ENCODE measurements at regions not wholly inside any gene's neighbourhood (a gene's known extent, or its start where the extent isn't known, plus 50 kb on each side); places are given as distances from the start of the nearest gene placed in this dataset.

- TF ChIP-seq DBP (CRISPR knock-in tag; IDR thresholded peaks at IDR 0.05; ENCODE audit: not compliant biosample characterization) (no peak), PHF20 (CRISPR knock-in tag; IDR thresholded peaks at IDR 0.05) (no peak)
Observed at GRCh38 chrX:28321286-28321685, 266.0 kb upstream of the IL1RAPL1 start (continued).

- Histone ChIP-seq H3K4me3 (replicated peaks in 1 of 3; ENCODE audit: insufficient read depth in 1 of 3, low read depth in 2 of 3, low read length in 3 of 3) (no peak overlapping the region), H2AFZ (ENCODE audit: low read length) (no peak overlapping the region), H4K20me1 (ENCODE audit: insufficient read depth, low read length) (no peaks in the 10 kb centered on the region), H3K9ac (ENCODE audit: insufficient read depth, low read depth, low read length) (no peak overlapping the region), H3K79me2 (ENCODE audit: insufficient read depth, low read length) (no peaks in the 10 kb centered on the region), H3K9me3 (ENCODE audit: low read length) (peaks cover 16% of the 10 kb centered on the region; the same call in 1 of the 2 replicates), H3K27ac (ENCODE audit: extremely low read length, insufficient read depth, low read length) (no peak overlapping the region), H3K36me3 (replicated peaks in 1 of 2; ENCODE audit: control insufficient read depth in 1 of 2, insufficient read depth in 2 of 2, low read length in 2 of 2) (no peaks in the 10 kb centered on the region), H3K4me1 (ENCODE audit: insufficient read depth, low read length) (no peaks in the 10 kb centered on the region), H3K4me2 (ENCODE audit: low read depth, low read length) (no peak overlapping the region), H3K27me3 (ENCODE audit: control insufficient read depth in 1 of 2, insufficient read depth in 2 of 2, low read length in 2 of 2) (no peaks in the 10 kb centered on the region)
- in situ Hi-C loops (cut with HindIII; ENCODE audit: extremely low pct_ligation_motif_present, low pct_unique_long_range_greater_than_20kb), result no loop called here
- intact Hi-C loops (cut with micrococcal nuclease; ENCODE audit: unreplicated experiment), result no loop called here
- DNase-seq (ENCODE audit: low spot score) (no peak), FAIRE-seq (no peak), ATAC-seq (no peak)
- POLR2A ChIA-PET, result no interaction called here
- no TSS peak for BruUV-seq (replicated peaks)
- WGBS (ENCODE audit: low lambda C conversion rate), result 3% methylated on average over 3 of the region's 3 CpGs
- CTCF ChIA-PET (ENCODE audit: low intra/inter-chr PET ratio, low total read pairs), result no interaction called here
- no peak for TF ChIP-seq ZBTB46 (CRISPR knock-in tag; IDR thresholded peaks at IDR 0.05; ENCODE audit: borderline replicate concordance)
- TF ChIP-seq ZNF567 (CRISPR knock-in tag; IDR thresholded peaks at IDR 0.05; ENCODE audit: borderline replicate concordance), result no peak
- TF ChIP-seq CBX1 (IDR thresholded peaks at IDR 0.05; ENCODE audit: low read depth), result no peak
- no peak for TF ChIP-seq ZNF780A (CRISPR knock-in tag; IDR thresholded peaks at IDR 0.05)
- no peak for TF ChIP-seq ZNF562 (CRISPR knock-in tag; IDR thresholded peaks at IDR 0.05; ENCODE audit: borderline replicate concordance)
- no peak for TF ChIP-seq FOXK2 (IDR thresholded peaks at IDR 0.05)
- TF ChIP-seq ZNF3 (CRISPR knock-in tag; IDR thresholded peaks at IDR 0.05), result no peak
- no peak for TF ChIP-seq HINFP (CRISPR knock-in tag; IDR thresholded peaks at IDR 0.05; ENCODE audit: low read depth)
- TF ChIP-seq ZFP41 (CRISPR knock-in tag; IDR thresholded peaks at IDR 0.05; ENCODE audit: borderline replicate concordance), result no peak
- TF ChIP-seq ZFX (CRISPR knock-in tag; IDR thresholded peaks at IDR 0.05; ENCODE audit: low read depth), result no peak
- no peak for TF ChIP-seq ZFP37 (CRISPR knock-in tag; IDR thresholded peaks at IDR 0.05; ENCODE audit: borderline replicate concordance)
- no peak for TF ChIP-seq ATM (IDR thresholded peaks at IDR 0.05; ENCODE audit: borderline replicate concordance)
- TF ChIP-seq RBAK (CRISPR knock-in tag; IDR thresholded peaks at IDR 0.05), result no peak
- TF ChIP-seq AGO2 (optimal IDR thresholded peaks at IDR 0.05; ENCODE audit: low read depth, low read length), result no peak
- TF ChIP-seq ELF4 (CRISPR knock-in tag; IDR thresholded peaks at IDR 0.05; ENCODE audit: borderline replicate concordance), result no peak
- TF ChIP-seq SNRNP70 (IDR thresholded peaks at IDR 0.05; ENCODE audit: low read depth, low read length), result no peak
- no peak for TF ChIP-seq ZFP62 (CRISPR knock-in tag; IDR thresholded peaks at IDR 0.05)
Observed at GRCh38 chrX:28312965-28313364, 274.3 kb upstream of the IL1RAPL1 start.
